HG02571 (cell line): ENCODE measurements at regions not wholly inside any gene's neighbourhood (a gene's known extent, or its start where the extent isn't known, plus 50 kb on each side); places are given as distances from the start of the nearest gene placed in this dataset.
"Not testable (repeated sequence)": the region's sequence is repeated elsewhere in the genome, so short reads cannot be mapped to it uniquely, and the experiment has no call there.

Experiments
- ATAC-seq: cut with Tn5 transposase; IDR thresholded peaks from one replicate; pipeline ENCODE4 v1.9.1; 2021; ENCODE audit warnings: mild to moderate bottlenecking, moderate library complexity; ENCODE audit not compliant: unreplicated experiment

- no peak for ATAC-seq
Measured at GRCh38 chr4:25981749-25982148, 67.7 kb downstream of the SMIM20 start.

GRCh38 chr4:25982962-25983361 lies 68.9 kb downstream of the SMIM20 start:
- no peak for ATAC-seq

- no peak for ATAC-seq
Measured at GRCh38 chr4:25984266-25984665, 70.2 kb downstream of the SMIM20 start.

- no peak for ATAC-seq
Measured at GRCh38 chr4:25984796-25985195, 70.8 kb downstream of the SMIM20 start.

- no peak for ATAC-seq
Measured at GRCh38 chr4:25986807-25987206, 72.8 kb downstream of the SMIM20 start.

- ATAC-seq, result no peak
Measured at GRCh38 chr4:25991340-25991739, 77.3 kb downstream of the SMIM20 start.

- no peak for ATAC-seq
Measured at GRCh38 chr4:25993395-25994185, 79.6 kb downstream of the SMIM20 start.

- ATAC-seq, result not testable (repeated sequence)
Measured at GRCh38 chr4:25994577-25994976, 80.6 kb downstream of the SMIM20 start.

- ATAC-seq, result no peak
Measured at GRCh38 chr4:26000274-26000950, 86.4 kb downstream of the SMIM20 start.

GRCh38 chr4:26001413-26001812 lies 87.4 kb downstream of the SMIM20 start:
- ATAC-seq, result no peak

GRCh38 chr4:26001816-26002215 lies 87.8 kb downstream of the SMIM20 start:
- no peak for ATAC-seq

GRCh38 chr4:26003056-26003455 lies 89.0 kb downstream of the SMIM20 start:
- no peak for ATAC-seq

- ATAC-seq, result no peak
Measured at GRCh38 chr4:26004290-26004689, 90.3 kb downstream of the SMIM20 start.

GRCh38 chr4:26005764-26006163 lies 91.7 kb downstream of the SMIM20 start:
- ATAC-seq, result no peak

- ATAC-seq, result no peak
Measured at GRCh38 chr4:26008737-26009136, 94.7 kb downstream of the SMIM20 start.

- no peak for ATAC-seq
Measured at GRCh38 chr4:26009502-26009901, 95.5 kb downstream of the SMIM20 start.

- ATAC-seq, result no peak
Measured at GRCh38 chr4:26010304-26010703, 96.3 kb downstream of the SMIM20 start.

- ATAC-seq, result no peak
Measured at GRCh38 chr4:26013629-26014028, 99.6 kb downstream of the SMIM20 start.

- no peak for ATAC-seq
Measured at GRCh38 chr4:26015133-26015651, 101.2 kb downstream of the SMIM20 start.

GRCh38 chr4:26015906-26016305 lies 101.9 kb downstream of the SMIM20 start:
- ATAC-seq, result no peak

- no peak for ATAC-seq
Measured at GRCh38 chr4:26017531-26017930, 103.5 kb downstream of the SMIM20 start.
